HG03460 (cell line): ENCODE measurements at regions not wholly inside any gene's neighbourhood (a gene's known extent, or its start where the extent isn't known, plus 50 kb on each side); places are given as distances from the start of the nearest gene placed in this dataset.
A peak's percentile ranks its signal among the peaks of the same experiment; 100 is the strongest.
"Not testable (repeated sequence)": the region's sequence is repeated elsewhere in the genome, so short reads cannot be mapped to it uniquely, and the experiment has no call there.

Experiments used
- ATAC-seq: cut with Tn5 transposase; IDR thresholded peaks from one replicate; pipeline ENCODE4 v1.9.1; 2021; ENCODE audit not compliant: unreplicated experiment

DNA sequence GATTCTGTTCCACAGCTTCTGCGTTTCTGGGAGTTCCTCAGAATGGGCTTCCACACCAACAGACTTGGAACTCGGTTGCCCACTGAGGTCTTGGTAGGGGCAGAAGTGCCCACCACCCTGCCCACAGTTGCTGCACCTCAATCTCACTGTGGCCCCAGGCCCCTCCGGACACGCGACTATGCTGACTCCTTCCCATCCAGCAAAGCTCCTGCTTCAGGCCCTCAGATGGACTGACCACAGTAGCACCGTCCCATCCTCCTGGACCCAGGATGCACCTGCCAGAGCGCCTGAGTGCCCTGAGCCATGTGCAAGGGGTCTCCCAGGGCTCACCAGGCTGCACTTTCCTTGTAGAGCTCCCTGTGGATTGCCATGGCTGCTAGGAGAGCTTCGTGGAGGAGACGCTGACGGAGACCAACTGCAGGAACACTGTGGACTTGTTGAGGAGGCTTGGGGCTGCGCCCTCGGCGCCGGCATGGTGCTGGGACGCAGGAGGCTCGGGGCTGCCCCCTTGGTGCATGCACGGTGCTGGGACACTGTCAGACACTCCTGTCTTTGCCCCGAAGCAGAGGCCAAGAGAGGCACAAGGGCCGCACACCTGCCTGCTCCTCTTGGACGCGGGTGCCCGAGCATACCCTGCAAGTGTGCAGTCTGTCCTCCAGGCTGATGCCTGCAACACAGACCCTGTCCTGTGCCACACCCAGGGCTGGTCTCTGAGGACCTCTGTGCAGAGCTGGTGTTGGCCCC lies 201.3 kb downstream of the LIPI start:
- ATAC-seq: not testable (repeated sequence)

DNA sequence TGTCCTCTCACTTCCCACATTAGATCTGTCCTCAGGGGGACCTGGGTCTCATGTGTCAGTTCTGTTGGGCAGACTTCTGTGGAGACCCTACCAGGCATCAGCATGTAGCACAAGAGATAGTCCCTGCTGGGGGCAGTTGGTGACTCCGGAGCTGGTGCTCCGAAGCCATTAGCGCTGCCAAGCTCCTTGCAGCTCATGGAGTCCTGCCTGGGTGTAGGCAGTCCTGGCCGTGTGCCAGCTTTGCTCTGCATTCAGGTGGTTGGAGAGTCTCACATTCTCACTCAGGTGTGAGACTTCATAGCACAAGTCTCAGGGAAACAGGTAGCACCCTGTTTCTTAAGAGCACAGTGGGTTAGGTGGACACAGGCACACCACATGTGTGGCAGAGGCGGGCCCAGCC lies 202.3 kb downstream of the LIPI start:
- not testable (repeated sequence) for ATAC-seq

GRCh38 chr21:14008006-14008405 lies 202.7 kb downstream of the LIPI start:
- ATAC-seq: not testable (repeated sequence)

DNA sequence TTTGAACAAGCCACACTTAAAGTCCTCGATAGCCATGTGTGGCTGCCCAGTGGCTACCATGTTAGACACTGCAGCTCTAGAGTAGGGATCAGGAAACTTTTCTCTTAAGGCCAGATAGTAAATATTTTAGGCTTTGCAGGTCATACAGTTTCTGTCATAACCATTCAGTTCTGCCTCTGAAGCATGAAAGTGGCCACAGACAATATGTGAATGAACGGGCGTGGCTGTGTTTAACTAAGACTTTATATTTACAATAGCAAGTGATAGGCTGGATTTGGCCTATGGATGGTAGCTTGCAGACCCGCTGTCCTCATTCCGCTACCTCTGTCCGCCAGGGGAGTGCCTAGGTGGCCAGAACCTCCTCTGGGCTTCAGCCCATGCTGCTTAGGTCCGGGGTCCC lies 204.6 kb downstream of the LIPI start:
- not testable (repeated sequence) for ATAC-seq

DNA sequence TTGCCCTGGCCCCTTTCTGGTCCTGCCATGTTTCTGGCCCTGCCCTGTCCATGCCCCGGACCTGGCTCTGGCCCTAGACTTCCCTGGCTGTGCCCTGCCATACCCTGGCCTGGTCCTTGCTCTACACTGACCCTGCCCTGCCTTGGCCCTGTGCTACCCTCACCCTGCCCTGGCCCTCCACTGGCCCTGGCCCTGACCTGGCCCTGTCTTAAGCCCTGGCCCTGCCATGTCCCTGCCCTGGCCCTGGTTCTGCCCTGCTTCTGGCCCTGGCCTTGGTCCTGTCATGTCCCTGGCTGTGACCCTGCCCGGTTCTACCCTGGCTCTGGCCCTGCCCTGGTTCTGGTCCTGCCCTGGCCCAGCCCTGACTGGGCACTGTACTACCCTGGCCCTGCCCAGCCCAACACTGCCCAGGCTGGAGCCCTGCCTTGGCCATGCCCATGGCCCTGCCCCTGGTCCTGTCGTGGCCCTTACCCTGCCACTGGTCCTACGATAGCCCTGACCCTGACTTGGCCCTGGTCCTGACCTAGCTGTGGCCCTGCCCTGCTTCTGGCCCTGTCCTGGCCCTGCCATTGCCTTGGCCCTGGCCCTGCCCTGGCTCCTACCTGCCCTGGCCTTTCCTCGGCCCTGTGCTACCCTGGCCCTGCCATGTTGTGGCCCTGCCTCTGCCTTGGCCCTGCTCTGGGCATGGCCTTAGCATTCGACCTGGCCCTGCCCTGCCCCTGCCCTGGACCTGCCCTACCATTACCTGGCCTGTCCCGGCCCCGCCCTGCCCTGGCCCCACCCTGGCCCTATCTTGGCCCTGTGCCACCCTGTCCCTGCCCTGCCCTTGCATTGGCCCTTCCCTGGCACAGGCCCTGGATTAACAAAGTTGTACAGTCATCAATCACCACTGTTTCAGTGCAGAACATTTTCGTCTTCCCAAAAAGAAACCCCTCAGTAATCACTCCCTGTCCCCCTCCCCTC lies 223.5 kb downstream of the LIPI start:
- not testable (repeated sequence) for ATAC-seq

DNA sequence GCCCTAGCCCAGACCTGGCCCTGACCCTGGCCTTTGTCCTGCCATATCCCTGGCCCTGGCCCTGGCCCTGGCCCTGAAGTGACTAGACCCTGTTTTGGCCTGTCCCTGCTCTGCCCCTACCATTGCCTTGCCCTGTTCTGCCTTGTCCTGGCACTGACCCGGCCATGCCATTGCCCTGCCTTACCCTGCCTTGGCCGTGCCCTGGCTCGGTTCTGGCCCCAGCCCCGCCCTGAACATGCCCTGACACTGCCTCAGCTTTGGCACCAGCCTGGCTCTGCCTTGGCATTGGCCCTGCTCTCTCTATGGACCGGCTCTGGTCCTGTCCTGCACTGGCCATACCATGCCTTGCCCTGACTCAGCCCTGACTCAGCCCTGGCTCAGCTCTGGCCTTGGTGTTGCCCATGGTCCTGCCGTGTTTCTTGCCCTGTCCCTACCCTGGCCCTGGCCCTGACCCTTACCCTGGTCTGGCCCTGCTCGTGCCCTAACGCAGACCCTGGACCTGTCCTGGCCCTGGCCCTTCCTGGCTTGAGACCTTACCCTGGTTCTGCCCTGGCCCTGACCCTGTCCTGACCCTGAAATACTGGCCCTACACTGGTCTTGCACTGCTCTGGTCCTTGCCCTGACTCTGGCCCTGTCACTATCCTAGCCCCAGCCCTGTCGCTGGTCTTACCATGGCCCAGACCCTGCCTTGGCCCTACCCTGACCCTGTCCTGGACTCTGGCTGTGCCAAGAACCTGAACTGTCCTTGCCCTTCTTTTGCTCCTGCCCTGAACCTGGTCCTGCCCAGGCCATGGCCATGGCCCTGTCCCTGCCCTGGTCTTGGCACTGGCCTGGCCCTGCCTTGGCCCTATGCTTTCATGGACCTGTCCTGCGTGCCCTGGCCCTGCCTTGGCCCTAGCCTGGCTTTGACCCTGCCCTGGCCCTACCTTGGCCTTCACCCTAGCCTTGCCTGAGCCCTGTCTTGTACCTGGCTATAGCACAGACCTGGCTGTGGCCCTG lies 224.6 kb downstream of the LIPI start:
- not testable (repeated sequence) for ATAC-seq

- ATAC-seq: not testable (repeated sequence)
Observed at GRCh38 chr21:13985137-13985864, 225.5 kb downstream of the LIPI start.

GRCh38 chr21:13984728-13985127 lies 226.0 kb downstream of the LIPI start:
- ATAC-seq: not testable (repeated sequence)

GRCh38 chr21:13981176-13982087 lies 229.3 kb downstream of the LIPI start:
- ATAC-seq: not testable (repeated sequence)

GRCh38 chr21:13980115-13980662 lies 230.6 kb downstream of the LIPI start:
- peak; percentile 94 for ATAC-seq

- ATAC-seq: peak; percentile 5
Observed at GRCh38 chr21:13979608-13980007, 231.1 kb downstream of the LIPI start.

- not testable (repeated sequence) for ATAC-seq
Observed at GRCh38 chr21:13974582-13974981, 236.2 kb downstream of the LIPI start.

DNA sequence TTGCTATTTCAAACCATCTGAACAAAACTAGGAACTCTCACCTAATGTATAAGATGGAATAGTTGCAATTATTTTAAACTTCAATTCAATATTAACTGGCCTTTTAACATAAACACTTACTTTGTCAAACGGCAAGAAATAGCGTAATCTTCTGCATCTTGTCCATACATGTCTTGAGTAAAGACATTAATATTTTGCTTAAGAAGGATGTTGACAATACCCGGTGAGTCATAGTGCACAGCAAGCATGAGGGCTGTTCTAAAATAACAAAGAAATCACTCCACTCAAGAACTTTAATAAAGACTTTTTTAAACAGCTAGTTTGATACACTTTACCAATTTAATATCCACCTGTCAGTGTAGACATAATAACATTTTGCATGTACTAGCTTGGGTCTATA lies 240.9 kb downstream of the LIPI start:
- not testable (repeated sequence) for ATAC-seq

DNA sequence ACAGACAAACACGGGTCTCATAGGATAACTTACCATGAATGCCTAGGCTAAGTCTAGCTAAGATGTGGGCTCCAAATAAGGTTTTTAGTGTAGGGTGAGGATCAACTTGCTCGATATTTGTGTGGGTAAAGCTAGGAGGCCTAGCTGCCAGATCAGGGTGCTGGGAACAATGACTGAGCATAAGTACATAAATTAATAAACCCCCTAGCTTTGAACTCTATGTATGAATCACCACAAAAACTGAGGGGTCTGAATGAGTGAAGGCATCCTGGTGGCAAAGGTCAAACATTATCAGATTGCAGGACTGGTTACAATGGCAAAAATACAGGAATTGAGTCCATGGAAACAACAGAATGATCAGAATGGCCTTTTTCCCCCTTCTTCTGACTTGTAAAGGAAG lies 241.8 kb downstream of the LIPI start:
- not testable (repeated sequence) for ATAC-seq

- not testable (repeated sequence) for ATAC-seq
Observed at GRCh38 chr21:13963259-13963658, 247.5 kb downstream of the LIPI start.

DNA sequence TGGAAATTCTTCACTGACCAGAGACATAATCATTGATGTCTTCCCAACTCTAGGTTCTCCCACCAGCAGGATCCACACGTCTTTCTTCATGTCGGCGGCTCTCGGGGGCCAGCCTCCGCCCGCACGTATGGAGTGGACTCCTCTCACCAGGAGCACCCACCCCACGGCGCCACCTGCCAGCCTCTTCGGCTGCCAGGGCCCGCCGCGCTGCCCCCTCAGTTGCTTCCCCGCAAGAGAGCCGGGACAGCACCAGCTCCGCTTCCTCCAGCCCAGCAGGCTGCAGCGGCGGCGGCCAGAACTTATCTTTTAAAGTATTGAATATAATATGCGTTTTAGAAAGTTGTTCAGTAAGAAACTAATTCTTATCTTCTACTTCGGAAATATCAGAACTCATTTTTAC lies 273.5 kb downstream of the LIPI start:
- no peak for ATAC-seq

DNA sequence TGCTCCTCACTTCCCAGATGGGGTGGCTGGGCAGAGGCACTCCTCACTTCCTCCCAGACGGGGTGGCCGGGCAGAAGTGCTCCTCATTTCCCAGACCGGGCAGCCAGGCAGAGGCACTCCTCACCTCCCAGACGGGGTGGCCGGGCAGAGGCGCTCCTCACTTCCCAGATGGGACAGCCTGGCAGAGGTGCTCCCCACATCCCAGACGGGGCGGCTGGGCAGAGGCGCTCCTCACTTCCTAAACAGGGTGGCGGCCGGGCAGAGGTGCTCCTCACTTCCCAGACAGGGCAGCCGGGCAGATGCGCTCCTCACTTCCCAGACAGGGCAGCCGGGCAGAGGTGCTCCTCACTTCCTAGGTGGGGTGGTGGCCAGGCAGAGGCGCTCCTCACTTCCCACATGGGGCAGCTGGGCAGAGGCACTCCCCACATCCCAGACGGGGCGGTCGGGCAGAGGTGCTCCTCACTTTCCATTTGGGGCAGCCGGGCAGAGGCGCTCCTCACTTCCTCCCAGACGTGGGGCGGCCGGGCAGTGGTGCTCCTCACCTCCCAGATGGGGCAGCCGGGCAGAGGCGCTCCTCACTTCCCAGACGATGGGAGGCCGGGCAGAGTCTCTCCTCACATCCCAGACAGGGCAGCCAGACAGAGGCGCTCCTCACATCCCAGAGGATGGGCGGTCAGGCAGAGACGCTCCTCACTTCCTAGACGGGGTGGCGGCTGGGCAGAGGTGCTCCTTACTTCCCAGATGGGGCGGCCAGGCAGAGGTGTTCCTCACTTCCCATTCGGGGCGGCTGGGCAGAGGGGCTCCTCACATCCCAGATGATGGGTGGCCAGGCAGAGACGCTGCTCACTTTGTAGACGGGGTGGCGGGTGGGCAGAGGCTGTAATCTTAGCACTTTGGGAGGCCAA lies 274.5 kb downstream of the LIPI start:
- ATAC-seq: not testable (repeated sequence)
